GM04504 (cell line): ENCODE measurements at regions not wholly inside any gene's neighbourhood (a gene's known extent, or its start where the extent isn't known, plus 50 kb on each side); places are given as distances from the start of the nearest gene placed in this dataset.

Experiments used
- DNase-seq: peaks from one replicate; pipeline ENCODE4 v3.0.0-alpha.2; 2012; ENCODE audit warnings: low read depth

- DNase-seq = no peak
Observed at GRCh38 chr7:115707258-115708012, 323.1 kb downstream of the TFEC start.

GRCh38 chr7:115704884-115705283 lies 325.7 kb downstream of the TFEC start:
- no peak for DNase-seq

- no peak for DNase-seq
Observed at GRCh38 chr7:115701141-115701540, 329.4 kb downstream of the TFEC start.

- no peak for DNase-seq
Observed at GRCh38 chr7:115694424-115694823, 336.1 kb downstream of the TFEC start.

- DNase-seq = no peak
Observed at GRCh38 chr7:115693779-115694178, 336.8 kb downstream of the TFEC start.

- peak; percentile 12 for DNase-seq
Observed at GRCh38 chr7:115689941-115690340, 340.6 kb downstream of the TFEC start.

GRCh38 chr7:115683093-115683492 lies 347.5 kb downstream of the TFEC start:
- no peak for DNase-seq

- no peak for DNase-seq
Observed at GRCh38 chr7:115682507-115682906, 348.1 kb downstream of the TFEC start.

GRCh38 chr7:115680921-115681320 lies 349.6 kb downstream of the TFEC start:
- no peak for DNase-seq

GRCh38 chr7:115679976-115680375 lies 350.6 kb downstream of the TFEC start:
- DNase-seq = no peak

- DNase-seq = no peak
Observed at GRCh38 chr7:115679423-115679822, 351.1 kb downstream of the TFEC start.

GRCh38 chr7:115678086-115678982 lies 352.2 kb downstream of the TFEC start:
- peak; percentile 73 for DNase-seq

- no peak for DNase-seq
Observed at GRCh38 chr7:115676707-115677106, 353.9 kb downstream of the TFEC start.

- DNase-seq = no peak
Observed at GRCh38 chr7:115676080-115676479, 354.5 kb downstream of the TFEC start.

GRCh38 chr7:115674467-115675024 lies 356.0 kb downstream of the TFEC start:
- no peak for DNase-seq

GRCh38 chr7:115672024-115672423 lies 358.5 kb downstream of the TFEC start:
- DNase-seq = peak; percentile 19

GRCh38 chr7:115662676-115663075 lies 367.9 kb downstream of the TFEC start:
- DNase-seq = no peak

- DNase-seq = no peak
Observed at GRCh38 chr7:115662120-115662519, 368.4 kb downstream of the TFEC start.

- DNase-seq = no peak
Observed at GRCh38 chr7:115658223-115658622, 372.3 kb downstream of the TFEC start.

- DNase-seq = no peak
Observed at GRCh38 chr7:115654384-115655214, 376.0 kb downstream of the TFEC start.

- no peak for DNase-seq
Observed at GRCh38 chr7:115649429-115649828, 381.1 kb downstream of the TFEC start.

- DNase-seq = no peak
Observed at GRCh38 chr7:115647712-115648111, 382.9 kb downstream of the TFEC start.
